Forelimb muscle (tissue), 1 donor: ENCODE measurements at regions not wholly inside any gene's neighbourhood (a gene's known extent, or its start where the extent isn't known, plus 50 kb on each side); places are given as distances from the start of the nearest gene placed in this dataset.

Experiments used
- DNase-seq: peaks from one replicate; pipeline ENCODE4 v3.0.0-alpha.2; 2013; ENCODE audit warnings: low read depth

DNA sequence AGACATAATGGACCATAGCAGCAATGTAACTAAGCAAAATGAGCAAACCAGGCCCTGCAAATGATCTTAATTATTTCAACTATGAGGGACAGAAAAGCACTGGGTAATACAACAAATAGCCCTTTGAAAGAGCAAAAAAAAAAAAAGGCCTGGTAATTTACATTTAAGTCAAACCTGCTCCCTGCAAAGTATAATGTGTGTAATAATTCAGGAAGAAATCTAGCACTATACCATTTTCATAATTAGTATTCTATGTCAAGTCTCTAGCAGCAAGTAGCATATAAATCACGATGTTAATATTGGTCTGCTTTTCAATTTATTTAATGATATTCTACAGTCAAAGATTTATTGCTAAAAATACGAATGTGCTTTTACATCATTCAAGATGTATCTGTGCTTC, 489.6 kb downstream of the BMP2 start:
- DNase-seq, result no peak

DNA sequence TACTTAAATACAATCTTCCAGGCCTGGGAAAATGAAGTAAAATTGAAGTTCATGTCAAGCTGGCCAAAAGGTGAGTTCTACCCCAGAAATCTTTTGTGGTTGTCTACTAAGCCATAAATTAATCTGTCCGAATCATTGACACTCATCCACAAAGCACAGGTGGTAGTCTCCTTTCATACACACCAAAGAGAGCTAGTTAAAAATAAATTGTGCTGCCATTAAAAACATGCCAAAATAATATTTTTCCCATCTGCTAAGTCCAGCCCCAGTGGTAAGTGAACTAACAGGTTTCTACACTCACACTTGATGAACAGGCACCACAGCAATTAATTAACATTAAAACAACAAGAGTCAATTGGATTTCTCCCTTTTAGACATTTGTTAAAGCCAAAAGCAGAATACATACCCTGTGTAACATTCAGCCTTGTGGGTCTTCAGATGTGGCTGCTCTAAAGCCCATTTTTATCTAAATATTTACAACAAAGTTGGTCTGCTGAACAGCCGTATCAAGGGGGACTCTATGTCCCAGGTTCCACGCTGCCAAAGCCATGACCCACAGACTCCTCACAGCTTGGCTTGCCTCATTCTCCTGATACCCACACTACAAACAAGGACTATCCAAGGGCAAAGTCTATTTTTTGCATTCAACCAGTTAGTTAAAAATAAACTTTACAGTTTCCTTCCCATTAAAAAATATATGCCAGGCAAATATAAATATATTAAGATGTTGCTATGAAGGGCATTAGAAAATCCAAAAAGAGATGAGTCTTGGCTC, 490.4 kb downstream of the BMP2 start:
- no peak for DNase-seq

DNA sequence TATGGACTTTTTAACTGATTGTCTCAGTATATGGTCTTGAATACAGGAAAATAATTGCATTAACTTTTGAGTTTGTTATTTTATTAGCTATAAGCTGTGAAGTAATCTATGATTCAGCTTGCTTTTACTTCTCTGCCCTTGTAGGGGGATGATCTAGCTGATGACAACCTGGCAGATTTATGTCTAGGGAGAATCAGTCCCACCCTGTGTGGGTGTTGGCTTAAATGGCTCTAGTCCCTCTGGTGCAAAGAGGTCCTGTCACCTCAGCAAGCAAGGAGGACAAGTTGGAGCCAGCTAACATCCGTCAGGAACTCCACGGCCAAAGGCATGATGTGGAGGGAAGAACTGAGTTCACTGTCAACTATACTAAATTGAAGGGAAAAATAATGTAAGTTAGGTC, 495.3 kb downstream of the BMP2 start:
- DNase-seq, result no peak

DNA sequence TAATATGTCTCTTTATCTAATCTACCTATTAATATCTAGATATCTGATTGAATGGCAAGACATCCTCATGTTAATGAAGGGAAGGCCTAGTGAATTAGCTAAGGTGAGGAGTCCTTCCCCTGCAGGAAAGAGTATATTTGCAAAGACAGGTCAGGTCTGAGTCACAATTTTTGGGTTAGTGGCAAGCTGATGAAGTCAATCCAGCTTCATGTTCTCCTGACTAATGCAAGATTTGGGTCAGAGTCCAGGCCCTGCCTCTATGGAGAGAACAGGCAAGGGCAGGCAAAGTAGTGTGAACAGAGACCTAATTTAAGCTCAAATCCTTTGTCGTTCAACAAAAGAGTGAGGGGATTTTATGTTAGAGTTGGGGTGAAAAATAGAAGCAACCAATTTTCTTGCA, 496.7 kb downstream of the BMP2 start:
- DNase-seq, result no peak

DNA sequence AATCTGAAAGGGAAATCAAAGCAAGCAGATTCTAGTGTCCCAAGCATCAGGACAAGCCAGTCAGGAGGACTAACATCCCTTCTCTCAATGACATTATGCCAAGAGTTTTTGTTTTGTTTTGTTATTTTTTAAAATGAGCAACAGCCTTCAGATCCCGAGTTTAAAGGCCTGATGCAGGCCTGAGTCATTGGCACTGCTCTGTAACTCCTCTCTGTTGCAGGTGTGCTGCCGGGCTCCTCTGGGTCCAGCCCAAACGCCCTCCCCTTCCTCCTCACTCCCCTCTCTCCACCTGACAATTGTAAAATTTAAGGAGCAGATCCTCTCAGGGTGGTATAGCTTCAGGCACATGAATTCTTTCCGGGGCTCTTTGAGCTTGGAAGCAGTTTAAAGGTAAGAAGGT, 502.0 kb downstream of the BMP2 start:
- no peak for DNase-seq

DNA sequence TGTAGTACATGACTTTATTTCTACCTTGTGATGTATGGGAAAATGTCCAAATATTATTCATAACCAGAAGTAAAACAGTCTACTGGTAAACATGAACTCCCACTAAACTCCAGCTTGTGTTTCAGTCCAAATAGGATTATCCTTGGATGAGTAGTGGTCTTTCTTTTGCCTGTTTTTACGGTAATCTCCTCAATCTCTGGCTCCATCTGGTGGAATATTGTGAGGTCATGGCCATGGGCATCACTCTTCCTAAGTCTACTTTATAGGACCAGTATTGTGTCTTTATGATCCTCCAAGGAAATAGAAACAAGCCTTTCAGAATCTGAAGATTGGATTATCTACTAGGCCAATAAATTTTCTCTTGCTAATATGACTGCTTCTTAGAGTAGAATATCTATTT, 505.0 kb downstream of the BMP2 start:
- no peak for DNase-seq

DNA sequence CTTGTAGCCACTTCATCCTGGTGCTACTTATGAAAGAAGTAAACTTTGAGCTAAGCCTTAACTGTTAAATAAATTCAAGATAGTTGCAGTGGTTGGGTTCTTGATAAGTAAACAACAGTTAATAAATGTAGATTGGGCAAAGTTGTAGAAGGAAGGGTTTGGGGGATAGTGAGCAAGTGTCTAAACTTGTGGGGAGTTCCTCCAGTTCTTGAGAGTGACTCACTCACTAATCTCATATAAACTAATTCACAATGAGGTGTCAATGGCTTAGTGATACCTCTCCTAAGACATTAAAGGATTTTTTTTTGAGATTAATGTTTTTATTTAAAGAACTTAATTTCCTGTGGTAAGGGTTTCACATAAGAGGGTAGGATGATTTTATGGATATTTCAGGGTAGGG, 507.4 kb downstream of the BMP2 start:
- no peak for DNase-seq

DNA sequence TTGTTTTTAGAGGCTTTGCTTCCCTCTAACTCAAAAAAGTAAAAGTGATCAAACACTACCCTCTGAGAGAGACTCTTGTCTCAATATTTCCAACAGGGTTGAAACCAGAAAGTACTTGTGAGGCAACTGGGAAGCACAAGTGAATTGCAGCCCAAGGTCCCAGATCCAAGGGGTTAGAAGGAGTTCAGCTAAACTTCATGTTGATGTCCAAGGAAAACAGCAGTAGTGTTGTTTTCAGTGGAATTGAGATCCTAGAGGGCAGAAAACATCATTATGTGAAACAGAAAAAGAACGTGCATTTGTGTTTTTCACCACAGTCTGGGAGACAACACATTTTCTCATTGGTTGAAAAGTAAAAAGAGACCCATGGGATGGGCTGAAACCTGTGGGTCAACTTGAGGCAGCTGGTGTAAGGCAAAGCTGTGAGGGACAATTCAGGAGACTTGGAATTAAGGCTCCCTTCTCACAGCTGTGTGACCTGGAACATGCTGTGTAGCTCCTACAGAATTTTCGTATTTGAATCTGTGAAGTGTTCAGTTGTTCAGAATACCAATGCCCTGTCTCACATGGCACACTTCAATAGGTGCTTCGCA, 508.3 kb downstream of the BMP2 start:
- DNase-seq, result no peak

DNA sequence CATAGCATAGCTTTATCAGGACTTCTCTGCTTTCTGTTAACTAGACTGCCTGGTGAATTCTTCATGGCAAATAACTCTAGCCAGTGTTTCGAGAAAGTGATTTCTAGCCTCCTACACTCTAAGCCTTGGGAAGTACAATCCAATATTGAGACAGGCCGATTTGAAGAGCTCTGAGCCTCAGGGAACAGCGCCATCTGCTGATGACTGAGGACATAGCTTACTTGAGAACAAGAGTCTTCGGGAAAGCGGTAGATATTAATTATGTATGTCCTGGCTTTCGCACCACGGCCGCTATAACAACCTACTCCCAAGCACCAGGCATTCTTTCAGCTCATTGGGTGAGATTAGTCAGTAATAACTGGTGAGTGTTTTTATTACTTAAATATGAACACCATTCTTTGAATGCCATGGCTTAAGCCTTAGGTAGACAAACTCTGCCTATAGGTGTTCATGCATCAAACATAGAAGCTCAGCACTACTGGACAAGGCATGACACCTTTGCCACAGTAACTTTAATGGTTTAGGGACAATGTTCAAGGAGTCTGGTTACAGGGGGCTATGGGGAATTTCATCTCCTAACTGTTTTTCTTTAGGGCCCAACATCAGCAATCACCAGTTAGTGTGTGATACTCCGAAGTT, 518.6 kb downstream of the BMP2 start:
- DNase-seq, result peak; percentile 74

DNA sequence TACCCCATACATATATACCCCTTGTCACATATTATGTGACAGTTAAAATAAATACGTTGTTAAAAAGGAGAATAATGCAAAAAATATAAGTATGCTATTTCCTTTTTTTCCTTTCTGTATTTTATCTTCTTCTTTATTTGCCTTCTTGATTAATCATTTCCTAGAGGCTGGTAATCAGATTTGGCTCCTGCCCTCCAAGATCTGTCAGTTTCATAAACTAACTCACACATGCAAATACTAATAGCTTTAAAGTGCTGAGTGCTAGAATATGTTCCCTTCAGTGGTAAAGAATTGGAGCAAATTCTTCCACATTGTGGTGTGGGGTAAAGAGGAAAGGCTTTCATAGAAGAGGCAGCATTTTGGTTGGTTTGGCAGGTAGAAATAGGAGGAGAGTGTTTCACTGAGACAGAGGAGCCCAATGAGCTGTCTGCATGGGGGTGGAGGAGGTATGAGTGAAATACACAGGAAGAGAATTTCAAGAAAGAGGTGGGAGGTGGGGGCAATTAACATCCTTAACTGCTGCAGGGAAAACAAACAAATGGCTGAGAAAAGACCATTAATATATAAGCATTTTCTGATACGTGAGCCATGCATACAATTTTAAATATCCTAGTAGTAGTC, 523.9 kb downstream of the BMP2 start:
- DNase-seq, result no peak

DNA sequence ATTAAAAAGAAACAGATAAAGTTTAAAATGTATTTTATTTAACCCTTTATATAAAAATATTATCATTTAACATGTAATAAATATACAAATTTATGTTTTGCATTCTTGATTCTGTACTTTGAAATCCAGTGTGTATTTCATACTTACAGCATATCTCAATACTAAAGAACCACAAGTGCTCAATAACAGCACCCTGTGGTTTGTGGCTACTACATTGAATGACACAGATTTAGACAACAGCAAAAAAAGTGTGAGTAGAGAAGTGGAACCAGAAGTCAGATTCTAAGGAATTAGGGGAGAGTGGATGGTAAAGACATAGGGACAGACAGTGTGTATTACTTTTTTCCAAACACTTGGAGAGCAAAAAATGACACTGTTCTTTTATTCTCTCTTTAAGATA, 524.5 kb downstream of the BMP2 start:
- no peak for DNase-seq

DNA sequence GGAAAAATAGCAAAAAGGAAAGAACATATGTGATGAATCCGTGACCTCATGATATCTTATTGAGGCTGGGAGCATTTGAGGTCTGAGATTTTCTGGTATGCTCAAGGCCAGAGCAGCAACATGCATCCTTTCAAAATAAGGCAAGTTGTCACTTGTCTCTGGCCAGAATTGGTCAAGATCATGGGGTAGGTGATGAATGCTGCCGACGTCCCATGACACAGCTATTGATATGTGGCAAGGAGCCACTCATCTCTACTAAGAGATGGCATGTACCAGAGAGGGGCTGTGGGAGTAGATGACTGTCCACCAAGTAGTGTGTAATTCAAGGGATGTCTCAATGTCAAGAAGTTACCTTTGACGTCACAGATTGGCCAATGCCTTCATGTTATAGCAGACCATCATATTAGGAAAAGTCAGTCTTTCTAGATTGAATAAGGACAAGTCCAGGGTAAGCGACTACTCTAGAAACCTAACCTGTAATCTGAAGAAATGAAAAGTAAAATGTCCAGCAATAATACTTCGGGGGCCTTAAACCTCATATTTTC, 527.4 kb downstream of the BMP2 start:
- DNase-seq, result no peak

DNA sequence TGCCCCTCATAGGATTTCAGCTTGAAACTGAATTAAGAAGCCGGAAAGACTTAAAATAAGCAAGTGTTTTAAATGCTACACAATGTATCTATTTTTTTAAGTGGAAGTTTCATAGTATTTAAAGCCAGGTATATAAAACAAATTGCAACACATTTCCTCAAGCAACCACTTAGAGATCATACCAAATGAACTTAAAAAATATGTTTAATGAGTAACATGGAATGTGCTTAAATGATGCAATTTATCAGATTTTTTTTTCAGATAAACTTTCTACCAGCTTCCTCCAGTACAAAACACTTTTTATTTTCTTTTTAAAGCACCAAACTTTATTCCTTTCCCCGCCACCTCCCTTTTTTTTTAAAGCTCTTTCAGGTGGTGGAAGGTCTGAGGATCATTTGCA, 534.3 kb downstream of the BMP2 start:
- no peak for DNase-seq

DNA sequence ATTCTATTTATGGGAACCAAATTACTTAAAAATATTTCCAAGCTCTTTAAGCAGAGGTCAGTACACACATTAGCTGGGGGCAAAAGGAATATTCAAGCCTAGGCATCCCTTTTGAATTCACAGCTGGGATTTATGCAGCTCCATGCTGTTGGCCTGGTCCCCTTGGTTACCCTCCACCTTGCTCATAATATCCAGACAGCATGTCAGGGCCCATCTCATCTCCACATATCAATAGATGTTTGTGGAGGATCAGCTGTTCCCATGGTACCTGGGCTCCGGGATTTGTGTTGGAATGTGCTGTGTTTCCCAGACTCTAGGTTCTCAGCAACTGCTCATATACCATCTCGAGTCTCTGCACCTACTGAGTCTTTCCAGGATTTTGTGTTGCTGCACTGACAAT, 534.8 kb downstream of the BMP2 start:
- no peak for DNase-seq

DNA sequence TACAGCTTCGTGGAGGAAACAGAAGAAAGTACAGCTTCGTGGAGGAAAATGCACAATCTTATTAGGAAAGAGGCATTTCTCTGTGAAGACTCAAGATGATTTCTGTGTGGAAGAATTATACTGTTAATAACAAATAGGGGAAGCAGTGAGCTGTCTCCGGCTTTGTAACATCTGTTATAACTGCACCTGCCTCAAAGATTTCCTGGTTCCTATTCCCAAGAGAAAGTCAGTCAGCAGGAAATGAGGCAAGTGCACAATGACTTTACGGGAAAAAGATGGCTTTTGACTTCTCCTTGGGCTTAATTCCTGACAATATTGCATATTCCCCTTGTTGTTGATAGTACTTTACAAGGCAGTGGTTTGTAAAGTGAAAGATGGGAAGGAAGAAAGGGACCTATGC, 538.5 kb downstream of the BMP2 start:
- no peak for DNase-seq

DNA sequence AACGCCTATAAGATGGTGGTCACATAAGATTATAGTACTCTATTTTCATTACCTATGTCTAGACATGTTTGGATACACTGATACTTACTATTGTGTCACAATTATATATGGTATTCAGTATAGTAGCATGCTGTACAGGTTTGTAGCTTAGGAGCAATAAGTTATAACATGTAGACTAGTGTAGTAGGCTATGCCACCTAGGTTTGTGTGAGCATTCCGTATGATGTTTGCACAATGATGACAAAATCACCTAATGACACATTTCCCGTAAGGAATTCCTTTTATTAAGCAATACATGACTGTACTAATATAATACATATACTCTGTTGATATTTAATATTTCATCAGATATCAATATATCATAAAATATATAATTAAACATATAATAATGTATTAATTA, 540.7 kb downstream of the BMP2 start:
- no peak for DNase-seq

DNA sequence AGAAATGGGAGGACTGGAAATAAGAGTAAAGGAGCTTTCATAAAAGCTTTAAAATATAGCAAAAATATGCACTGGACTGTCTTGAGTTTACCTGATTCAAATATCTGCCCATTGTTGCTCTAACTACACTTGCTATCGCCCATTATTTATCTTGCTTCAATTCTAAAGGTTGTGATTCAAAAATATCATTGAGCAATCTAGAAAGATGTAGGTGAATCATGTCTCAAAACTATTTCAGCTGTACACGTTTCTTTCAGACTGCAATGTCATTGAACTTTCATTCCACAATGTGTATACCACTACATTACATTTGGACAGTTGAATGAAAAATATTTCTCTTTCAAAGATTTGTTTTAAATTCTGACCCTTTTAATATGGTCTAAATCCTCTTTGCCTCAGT, 545.6 kb downstream of the BMP2 start:
- no peak for DNase-seq

DNA sequence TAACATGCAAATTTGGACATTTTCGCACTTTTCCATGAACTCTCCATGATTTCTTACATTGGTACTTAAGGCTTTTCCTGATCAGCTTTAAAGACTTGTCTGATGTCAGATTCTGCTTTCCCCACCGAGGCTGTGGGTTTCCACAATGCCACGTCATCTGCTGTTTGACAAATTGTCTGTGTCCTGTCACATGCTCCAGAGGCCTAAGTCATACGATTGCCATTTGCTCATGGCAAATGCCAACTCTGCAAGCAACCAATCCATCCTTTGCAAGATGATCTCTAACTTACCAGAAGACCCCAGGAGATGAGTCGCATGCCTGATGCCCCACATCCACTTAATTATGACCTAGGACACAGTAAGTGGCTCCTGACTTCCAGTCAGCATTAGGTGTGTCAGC, 556.5 kb downstream of the BMP2 start:
- no peak for DNase-seq

DNA sequence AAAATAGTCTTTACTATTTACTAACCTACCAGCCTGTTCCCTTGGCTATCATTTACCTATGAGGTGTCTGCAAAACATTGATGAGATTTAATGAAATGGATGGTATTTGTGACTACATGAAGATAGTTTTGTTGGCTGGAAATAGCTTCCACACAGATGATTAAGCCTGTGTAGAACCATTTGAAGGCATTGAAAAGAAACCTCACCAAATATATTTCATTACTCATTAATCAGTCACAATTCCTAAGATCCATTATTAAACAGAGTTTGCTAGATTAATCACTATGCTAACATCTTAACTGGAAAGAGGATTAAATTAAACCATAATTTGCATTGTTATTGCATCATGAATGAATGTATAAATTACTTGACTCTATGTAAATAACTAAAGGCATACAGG, 560.3 kb downstream of the BMP2 start:
- DNase-seq, result no peak

DNA sequence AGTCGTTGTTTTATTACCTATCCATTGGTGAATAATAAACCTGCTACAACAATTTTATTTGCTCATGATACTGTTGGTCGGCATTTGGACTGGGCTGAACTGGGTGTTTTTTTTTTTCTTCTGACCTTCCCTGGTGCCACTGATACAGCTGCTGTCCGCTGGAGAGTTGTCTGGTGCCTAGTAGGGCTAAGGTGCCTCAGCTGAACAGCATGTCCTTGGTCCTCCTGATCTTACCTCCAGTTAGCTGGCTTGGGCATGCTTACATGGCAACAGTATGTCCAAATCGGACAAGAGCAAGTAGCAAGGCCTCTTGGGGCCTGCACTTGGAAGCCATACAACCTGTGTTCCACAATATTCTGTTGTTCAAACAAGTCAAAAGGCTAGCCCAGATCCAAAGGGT, 563.4 kb downstream of the BMP2 start:
- DNase-seq, result no peak

DNA sequence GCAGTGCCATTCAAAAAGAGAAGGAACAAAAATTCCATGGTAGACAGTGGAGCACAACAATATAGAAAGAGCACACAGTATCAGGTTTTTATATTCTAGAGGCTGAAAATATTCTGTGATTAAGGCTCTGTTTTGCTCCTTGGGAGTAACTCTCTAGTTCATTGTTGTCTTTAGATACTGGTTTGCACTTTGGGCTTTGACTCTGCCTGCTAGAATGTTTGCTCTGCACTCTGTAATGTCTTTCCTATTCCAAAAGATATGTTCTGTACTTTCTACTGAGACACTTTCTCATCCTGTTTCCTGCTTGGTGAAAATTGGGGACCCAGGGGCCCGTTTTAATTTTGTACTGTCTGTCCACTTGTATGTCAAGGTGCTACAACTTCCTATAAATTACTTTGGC, 564.7 kb downstream of the BMP2 start:
- DNase-seq, result no peak

DNA sequence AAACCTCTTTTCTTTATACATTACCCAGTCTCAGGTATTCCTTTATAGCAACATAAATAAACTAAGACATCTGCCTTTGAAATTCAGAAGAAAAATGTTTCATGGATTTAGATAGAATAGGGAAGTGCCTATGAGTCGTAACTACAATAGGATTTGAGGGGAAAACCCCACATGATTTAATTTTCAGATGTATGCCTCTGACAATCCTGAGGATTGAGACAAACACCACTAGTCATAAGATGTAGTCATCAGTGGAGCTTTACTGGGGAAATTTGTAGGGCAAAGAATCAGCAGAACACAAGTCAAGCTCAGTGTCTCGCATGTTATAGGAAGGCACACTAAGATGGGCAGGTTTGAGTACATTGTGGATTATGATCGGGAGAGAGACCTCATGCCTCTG, 566.4 kb downstream of the BMP2 start:
- DNase-seq, result no peak

DNA sequence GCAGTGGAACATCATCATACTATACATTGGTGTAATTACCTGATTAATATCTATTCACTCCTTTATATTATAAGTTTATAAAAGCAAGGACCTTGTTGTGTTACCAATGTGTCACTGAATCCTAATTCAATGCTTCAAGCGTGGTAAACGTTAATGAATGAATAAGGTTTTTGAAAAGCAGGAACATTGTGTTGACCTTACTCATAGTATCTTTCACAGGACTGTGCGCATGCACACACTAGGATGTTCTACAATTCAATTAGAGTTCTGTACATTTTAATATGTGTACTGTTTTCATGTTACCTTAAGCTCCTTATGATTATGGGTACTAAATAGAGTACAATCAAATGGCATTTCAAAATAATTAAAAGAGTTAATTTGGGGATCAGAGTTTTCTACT, 578.5 kb downstream of the BMP2 start:
- DNase-seq, result no peak
